Stimulated activated CD8-positive, alpha-beta memory T cell treated with anti-CD3 and anti-CD28 coated beads, Interleukin-12 subunit alpha, Interleukin-12 subunit beta, amount 100 ng/mL, for 1 hour (primary cell): ENCODE measurements at regions not wholly inside any gene's neighbourhood (a gene's known extent, or its start where the extent isn't known, plus 50 kb on each side); places are given as distances from the start of the nearest gene placed in this dataset.
"Not testable (repeated sequence)": the region's sequence is repeated elsewhere in the genome, so short reads cannot be mapped to it uniquely, and the experiment has no call there.

Source experiments
- DNase-seq: peaks from one replicate; pipeline ENCODE4 v3.0.0-alpha.2; 2020; ENCODE audit warnings: low read depth

GRCh38 chr1:192418552-192419285 lies 101.9 kb downstream of the RGS21 start:
- DNase-seq: no peak

GRCh38 chr1:192430644-192431043 lies 113.9 kb downstream of the RGS21 start:
- DNase-seq: no peak

DNA sequence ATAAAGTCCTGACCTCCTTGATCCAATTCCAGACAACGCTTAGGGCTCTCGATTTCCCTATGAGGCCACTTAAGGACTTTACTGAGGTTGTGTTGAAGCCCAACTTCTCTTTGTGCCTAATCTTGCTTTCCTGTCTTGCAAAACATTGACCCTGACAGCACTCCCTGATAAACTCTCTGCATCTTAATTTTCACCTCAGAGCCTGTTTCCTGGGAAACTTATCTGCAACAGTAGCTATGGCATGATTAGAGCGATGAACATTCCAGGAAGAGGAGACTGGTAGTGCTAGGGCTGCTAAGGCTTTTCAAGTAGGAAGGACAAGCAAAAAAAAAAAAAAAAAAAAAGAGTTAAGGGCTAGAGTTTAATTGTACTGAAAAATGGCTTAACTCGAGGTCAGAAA lies 118.9 kb downstream of the RGS21 start:
- DNase-seq: no peak

DNA sequence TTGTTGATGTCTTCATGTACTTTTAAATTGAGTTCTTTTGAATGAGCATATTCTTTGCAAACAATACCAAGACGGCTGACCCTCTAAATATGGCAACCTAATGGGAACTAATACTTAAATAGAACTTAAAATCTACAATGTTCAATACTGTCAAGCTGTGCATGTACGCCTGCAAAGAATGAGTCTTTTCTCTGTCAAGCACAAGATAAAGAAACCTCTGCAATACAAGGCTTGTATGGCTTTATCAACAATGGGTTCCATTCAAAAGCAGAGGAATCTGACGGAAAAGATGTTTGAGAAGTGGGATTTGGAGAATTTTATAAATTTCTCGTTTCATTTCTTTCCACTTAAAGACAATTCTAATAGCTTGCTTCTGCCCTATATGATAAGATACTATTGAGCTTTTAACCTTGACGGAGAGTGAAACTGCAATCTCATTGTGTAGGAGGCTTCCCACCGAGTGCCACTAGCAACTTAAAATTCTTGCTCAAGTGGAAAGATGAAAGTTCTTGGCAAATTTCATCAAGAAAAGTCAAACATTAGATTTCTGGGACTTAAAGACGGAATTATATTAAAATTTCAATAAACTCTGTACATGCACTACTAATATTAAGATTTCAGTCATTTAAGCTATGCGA lies 119.8 kb downstream of the RGS21 start:
- no peak for DNase-seq

DNA sequence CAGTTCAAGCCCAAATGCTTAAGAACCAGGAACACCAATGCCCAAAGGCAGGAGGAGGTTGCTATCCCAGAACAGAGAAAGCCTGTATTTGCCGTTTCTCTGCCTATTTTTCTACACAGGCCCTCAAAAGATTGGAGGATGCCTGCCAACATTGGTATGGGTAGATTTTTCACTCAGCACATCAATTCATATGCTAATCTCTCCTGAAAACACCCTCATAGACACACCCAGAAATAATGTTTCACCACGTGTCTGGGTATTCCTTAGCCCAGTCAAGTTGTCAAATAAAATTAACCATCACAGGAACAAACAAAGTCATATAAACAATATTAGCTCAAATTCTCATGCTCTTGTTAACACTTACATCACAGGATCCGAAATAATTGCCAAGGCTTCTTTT lies 121.9 kb downstream of the RGS21 start:
- DNase-seq: no peak

DNA sequence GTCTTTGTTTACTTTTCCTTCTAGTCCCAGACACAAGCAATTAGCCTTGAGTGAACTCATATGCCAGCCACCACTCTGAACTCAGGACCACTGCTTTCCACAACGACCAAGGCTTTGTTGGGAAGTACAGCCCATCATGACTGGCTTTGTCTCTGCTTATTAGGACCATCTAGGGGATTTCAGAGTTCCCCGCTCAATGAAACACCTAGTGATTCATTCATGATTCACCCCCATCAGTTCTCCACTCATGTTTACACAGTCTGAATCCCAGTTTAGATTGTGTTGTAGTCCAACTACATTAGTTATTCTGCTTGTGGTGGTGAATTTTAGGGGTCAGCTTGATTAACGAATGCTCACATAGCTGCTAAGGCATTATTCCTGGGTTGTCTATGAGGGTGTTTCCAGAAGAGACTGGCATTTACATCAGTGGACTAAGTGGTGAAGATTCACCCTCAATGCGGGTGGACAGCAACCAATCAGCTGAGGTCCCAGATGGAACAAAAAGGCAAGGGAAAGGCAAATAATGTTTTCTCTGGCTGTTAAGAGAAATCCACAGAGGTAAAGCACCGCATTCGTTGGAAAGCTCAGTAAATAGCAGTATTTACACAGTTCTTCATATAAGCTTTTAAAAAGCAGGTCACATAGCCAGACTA lies 122.7 kb downstream of the RGS21 start:
- DNase-seq: no peak

- no peak for DNase-seq
Measured at GRCh38 chr1:192441492-192441891, 124.7 kb downstream of the RGS21 start.

DNA sequence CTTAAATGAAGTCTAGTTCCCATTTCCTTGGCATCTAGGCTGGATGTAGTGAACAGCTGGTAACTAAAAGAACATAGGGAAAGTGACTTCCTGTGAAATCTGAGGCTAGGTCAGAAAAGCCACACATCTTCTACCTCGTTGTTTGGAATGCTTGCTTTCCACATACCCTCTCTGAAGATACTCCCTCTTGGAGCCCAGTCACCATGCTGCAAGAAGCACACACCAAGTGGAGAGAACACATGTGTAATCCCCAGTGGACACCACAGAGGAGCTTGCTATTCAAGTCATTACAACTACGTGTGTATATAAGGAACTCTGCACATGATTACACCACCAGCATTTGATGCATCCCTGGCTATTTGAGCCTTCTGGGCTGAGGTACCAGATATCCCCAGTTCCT lies 125.9 kb downstream of the RGS21 start:
- no peak for DNase-seq

DNA sequence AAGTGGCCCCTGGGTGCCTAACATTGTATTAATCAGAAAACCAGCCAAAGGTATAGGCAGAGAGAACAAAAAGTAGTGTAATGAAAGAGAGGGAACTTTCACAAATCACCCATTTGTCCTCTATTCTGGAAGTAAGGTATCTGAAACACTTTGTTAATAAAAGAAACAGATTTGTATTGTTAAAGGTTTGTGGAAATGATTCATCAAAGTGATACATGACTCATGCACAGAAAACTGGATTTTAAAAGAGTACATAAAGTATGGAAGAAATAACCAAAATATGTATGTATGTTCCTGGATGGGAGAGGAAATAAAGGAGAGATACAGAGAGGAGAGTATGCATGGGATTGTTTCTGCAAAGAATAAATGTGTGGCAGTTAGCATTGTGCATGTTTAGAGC lies 126.8 kb downstream of the RGS21 start:
- no peak for DNase-seq

DNA sequence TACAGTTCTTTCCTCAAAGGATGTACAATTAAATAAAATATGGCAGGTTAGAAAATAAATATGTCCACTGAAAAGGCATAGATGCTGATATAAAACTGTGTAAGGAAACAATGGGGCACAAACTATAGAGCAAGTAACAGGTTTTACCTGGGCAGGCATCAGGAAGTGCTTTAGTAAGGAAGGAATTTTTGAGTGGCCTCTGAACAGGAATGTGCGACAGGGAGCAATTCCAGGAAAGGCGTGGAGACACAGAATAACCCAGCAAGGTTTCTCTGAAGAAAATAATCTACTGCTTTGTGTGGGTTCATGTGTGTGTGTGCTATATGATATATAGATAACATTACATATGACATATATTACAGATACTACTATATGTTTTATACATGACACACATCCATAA lies 128.4 kb downstream of the RGS21 start:
- no peak for DNase-seq

DNA sequence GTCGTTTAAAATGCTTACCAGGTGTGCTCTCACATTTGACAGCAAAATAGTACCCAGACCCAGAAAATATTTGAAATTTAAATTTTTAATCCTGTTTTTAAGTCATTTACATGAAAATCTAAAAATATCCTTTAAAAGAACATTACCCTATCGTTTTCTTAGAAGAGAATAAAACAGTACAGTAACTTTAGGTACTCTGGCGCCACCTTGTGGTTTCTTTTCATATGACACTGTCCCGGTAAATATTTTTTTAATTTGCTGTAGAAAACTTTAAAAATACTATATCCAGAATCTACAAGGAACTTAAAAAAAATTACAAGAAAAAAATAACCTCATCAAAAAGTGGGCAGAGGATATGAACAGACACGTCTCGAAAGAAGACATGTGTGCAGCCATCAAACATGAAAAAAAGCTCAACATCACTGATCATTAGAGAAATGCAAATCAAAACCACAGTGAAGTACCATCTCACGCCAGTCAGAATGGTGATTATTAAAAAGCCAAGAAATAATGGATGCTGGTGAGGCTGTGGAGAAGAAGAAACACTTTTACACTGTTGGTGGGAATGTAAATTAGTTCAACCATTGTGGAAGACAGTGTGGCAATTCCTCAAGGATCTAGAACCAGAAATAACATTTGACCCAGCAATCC lies 129.2 kb downstream of the RGS21 start:
- DNase-seq: peak; percentile 41

DNA sequence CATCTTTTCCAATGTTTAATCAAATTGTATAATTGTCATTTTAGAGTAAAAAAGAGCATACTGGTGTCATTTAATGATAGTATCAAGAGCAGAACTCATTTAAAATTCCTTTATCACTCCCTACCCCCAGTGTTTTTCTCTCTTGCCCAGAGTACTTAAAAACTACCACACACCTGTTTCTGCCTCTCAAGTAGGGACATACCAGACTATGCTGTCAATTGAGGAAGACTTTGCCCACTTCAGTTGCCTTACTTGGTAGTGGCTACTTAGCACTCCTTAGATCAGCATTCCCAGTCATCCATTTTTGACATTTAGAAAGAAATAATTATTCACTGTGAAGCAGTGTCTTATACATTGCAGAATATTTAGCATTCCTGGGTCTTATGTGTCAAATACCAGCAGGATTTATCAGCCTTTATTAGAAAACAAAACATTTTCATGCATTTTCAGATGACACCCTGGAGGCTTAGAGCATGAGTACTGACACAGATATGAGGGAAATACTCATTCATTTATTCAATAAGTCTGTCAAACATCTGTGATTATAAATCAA lies 127.5 kb upstream of the RGS1 start:
- DNase-seq: no peak

DNA sequence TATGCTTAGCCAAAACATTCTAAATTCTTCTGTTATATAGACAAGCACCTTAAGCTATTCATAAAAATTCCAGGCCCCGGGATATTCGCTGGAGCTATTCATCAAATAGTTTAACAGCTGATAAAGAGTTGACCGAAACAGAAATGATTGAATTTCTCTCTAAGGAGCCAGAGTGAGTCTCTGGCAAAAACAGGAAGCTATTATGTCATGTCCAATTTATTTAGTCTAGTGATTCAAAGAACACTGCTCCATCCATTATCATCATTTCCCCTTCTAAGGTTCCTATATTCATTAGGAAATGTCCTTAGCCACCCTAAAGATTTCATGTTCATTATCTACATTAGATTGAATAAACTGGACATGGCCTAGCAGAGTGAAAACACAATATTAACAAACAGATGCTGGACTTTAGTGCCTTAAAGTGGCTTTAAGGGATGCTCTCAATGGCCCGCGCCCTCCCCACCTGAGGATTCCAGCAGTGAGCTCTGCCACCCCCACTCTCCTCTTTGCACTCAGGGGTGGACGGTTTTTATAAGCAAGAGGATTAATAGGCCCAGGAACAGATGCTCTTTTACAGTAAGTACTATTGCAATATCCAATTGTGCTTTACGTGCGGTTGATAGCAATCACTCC lies 122.1 kb upstream of the RGS1 start:
- no peak for DNase-seq

- DNase-seq: no peak
Measured at GRCh38 chr1:192459467-192459866, 116.1 kb upstream of the RGS1 start.

- DNase-seq: no peak
Measured at GRCh38 chr1:192461684-192462083, 113.9 kb upstream of the RGS1 start.

DNA sequence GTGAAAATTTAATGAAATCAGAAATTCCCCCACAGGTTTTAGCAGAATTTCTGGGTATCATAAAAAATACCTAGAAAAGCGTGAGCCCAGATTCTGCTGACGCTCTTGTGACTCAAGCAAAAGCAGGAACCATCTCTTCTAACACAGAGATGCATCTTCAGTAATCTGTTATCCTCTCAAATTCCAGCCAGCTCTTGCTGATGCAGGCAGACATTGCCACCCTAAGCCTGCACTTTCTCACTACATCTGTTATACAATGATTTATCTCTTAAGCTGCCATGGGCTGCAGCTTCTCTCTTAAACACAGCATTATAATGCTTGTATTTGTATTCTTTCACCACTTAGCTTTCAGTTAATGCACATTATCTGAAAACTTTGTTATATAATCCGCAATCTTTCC lies 113.0 kb upstream of the RGS1 start:
- no peak for DNase-seq

DNA sequence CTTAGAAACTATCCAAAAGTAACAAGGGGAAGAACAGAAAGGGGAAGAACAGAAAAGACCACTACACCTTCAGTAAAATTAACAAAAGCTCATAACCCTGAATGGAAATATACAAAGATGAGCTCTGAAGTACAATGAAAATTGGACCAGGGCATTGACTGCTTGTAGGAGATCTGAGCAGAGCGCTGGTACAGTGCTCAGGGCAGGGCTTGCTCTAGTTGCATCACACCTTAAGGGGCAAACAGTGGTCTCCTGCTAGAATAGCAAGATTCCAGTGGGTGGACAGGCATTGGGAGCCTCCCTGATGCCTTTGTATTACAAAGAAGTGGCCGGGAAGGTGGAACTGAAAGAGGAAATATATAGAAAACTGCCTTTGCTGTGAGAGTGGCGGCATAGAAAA lies 111.9 kb upstream of the RGS1 start:
- DNase-seq: no peak

- not testable (repeated sequence) for DNase-seq
Measured at GRCh38 chr1:192465221-192465620, 110.4 kb upstream of the RGS1 start.

DNA sequence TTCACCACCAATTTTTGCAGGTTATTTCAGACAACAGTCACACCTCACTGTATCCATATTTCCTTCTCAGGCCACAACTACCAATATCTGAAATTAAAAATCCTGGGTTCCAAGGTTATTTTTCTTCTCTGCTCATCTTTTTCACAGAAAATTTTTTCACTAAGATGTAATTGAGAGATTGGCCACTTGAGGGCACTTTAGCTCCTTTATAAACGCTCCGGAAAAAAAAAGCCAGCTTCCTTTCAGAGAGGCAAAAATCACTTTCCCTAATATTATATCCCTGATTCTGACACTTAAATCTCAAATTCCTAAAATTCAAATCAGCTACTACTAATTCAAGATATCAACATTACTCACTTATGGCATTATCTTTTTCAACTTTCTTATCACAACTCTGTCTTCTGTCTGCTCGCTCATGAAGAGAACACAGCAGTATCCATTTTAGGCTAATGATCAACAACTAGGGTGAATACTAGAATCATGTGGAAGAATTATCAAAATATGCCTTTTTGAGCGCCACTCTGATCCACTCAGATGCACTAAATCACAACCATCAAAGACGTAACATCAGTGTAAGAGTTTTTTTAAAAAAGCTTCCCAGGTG lies 101.4 kb upstream of the RGS1 start:
- DNase-seq: no peak

GRCh38 chr1:192475329-192475728 lies 100.2 kb upstream of the RGS1 start:
- DNase-seq: no peak

GRCh38 chr1:192475970-192476369 lies 99.6 kb upstream of the RGS1 start:
- no peak for DNase-seq

- DNase-seq: no peak
Measured at GRCh38 chr1:192476802-192477298, 98.7 kb upstream of the RGS1 start.
